ENCODE measurements at regions not wholly inside any gene's neighbourhood (a gene's known extent, or its start where the extent isn't known, plus 50 kb on each side); places are given as distances from the start of the nearest gene placed in this dataset.
A peak's percentile ranks its signal among the peaks of the same experiment; 100 is the strongest.

DNA sequence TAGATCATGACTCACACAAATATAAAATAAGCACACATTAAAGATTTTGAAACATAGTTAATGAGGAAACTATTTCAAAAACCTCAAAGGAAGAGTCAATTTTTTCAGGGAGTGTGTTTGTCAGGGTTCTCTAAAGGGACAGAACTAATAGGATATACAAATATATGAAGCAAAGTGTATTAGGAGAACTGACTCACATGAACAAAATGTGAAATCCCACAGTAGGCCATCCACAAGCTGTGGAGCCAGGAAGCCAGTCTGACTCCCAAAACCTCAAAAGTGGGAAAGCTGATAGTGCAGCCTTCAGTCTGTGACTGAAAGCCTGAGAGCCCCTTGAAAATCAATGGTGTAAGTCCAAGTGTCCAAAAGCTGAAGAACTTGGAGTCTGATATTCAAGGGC, 898.0 kb upstream of the EYS start:
- TF ChIP-seq, protein P1, sequence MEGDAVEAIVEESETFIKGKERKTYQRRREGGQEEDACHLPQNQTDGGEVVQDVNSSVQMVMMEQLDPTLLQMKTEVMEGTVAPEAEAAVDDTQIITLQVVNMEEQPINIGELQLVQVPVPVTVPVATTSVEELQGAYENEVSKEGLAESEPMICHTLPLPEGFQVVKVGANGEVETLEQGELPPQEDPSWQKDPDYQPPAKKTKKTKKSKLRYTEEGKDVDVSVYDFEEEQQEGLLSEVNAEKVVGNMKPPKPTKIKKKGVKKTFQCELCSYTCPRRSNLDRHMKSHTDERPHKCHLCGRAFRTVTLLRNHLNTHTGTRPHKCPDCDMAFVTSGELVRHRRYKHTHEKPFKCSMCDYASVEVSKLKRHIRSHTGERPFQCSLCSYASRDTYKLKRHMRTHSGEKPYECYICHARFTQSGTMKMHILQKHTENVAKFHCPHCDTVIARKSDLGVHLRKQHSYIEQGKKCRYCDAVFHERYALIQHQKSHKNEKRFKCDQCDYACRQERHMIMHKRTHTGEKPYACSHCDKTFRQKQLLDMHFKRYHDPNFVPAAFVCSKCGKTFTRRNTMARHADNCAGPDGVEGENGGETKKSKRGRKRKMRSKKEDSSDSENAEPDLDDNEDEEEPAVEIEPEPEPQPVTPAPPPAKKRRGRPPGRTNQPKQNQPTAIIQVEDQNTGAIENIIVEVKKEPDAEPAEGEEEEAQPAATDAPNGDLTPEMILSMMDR (IDR thresholded peaks at IDR 0.05; ENCODE audit: insufficient read depth, low read depth, low read length, missing control alignments): no peak
- no peak overlapping the region for H3K4me3 ChIP-seq (ENCODE audit: low read length)
- DNase-seq (ENCODE audit: low read depth): no peak

DNA sequence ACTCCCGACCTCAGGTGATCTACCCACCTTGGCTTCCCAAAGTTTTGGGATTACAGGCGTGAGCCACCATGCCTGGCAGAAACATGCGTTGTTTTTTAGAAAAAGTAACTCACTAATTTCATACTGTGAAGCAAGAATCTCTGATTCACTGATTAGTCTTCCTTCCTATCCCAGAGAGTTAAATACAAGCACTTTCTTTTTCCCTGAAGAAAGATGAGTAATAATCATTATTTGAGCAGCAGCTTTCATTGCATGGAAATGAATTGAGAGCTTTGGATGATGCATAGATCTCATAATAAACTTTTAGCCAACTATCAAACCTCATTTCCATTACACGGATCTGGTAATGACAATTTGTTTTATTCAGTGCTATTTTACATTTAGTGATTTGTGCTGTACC, 892.5 kb upstream of the EYS start:
- no peak overlapping the region for H3K4me3 ChIP-seq (ENCODE audit: low read length)
- TF ChIP-seq, protein P1 (IDR thresholded peaks at IDR 0.05; ENCODE audit: insufficient read depth, low read depth, low read length, missing control alignments): no peak
- peak; percentile 1 for DNase-seq (ENCODE audit: low read depth)

DNA sequence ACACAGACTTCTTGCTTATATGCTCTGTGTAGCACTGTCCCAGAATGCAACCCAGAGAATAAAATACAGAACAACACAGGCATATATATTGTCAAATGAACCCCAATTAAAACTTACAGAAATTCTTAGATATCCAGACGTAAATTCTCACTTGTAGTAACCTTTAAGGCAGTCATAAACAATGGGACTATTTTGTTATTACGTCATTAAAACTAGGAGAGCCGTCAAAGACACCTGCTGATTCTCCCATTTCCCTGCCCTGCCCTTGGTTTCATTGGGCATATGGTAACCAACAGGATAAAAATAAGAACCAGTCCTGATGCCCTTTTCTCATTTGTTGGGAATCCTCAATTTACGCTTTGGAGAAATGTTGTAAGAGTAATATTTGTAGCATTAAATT, 871.3 kb upstream of the EYS start:
- DNase-seq (ENCODE audit: low read depth): no peak
- TF ChIP-seq, protein P1 (IDR thresholded peaks at IDR 0.05; ENCODE audit: insufficient read depth, low read depth, low read length, missing control alignments): no peak
- H3K4me3 ChIP-seq (ENCODE audit: low read length): no peak overlapping the region

DNA sequence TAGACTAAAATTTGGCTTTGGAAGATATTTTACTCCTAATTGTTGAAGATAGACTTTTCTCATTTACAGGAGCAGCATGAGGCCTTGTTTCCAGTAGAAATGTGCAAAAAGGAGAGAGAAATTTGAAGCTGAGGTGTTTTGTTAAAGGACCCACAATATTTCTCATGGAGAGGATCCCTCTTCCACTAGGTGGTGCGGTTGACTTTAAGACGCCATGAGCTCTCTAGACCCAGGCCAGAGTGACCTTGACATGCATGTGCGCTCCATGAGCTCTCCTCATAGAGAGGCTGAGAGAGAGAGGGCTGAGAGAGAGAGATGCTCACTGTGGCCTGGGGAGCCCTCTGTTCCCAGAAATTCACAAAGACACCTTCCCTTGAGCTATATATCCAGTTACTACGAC, 861.2 kb upstream of the EYS start:
- no peak overlapping the region for H3K4me3 ChIP-seq (ENCODE audit: low read length)
- TF ChIP-seq, protein P1 (IDR thresholded peaks at IDR 0.05; ENCODE audit: insufficient read depth, low read depth, low read length, missing control alignments): no peak
- DNase-seq (ENCODE audit: low read depth): no peak

DNA sequence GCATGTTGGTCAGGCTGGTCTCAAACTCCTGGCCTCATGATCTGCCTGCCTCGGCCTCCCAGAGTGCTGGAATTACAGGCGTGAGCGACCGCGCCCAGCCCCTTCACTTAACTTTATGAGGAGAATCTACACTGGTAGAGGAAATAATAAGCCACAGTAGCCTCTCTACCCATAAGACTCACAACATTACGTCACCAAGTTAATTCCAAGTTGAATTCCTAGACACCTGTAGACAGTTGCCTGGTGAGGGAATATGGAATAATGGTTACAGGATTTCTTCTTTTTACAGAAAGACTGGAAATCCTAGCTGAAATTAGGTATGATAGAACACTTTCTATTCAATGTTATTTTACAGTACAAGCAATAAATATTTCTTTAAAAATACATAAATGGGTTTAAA, 854.5 kb upstream of the EYS start:
- TF ChIP-seq, protein P1 (IDR thresholded peaks at IDR 0.05; ENCODE audit: insufficient read depth, low read depth, low read length, missing control alignments): no peak
- DNase-seq (ENCODE audit: low read depth): no peak
- no peak overlapping the region for H3K4me3 ChIP-seq (ENCODE audit: low read length)

DNA sequence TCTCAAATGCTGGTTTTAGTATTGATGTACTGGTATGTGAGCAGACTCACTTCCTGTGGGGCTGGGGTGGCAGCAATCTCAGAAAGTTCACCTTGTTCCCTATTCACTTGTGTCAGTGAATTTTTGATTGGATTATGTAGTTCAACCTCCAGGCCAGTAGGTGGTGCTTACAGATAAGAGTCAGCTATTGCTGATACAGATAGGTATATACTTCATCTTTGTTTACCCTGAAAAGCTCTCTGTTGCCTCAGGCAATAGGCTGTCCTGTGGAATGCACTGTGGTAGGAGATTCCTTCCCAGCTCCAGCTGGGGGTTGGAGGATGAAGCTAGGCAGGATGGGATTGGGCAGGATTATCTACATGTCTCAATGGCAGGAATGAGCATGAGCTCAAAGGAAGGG, 851.2 kb upstream of the EYS start:
- no peak for DNase-seq (ENCODE audit: low read depth)
- TF ChIP-seq, protein P1 (IDR thresholded peaks at IDR 0.05; ENCODE audit: insufficient read depth, low read depth, low read length, missing control alignments): peak; percentile 12
- no peak overlapping the region for H3K4me3 ChIP-seq (ENCODE audit: low read length)

DNA sequence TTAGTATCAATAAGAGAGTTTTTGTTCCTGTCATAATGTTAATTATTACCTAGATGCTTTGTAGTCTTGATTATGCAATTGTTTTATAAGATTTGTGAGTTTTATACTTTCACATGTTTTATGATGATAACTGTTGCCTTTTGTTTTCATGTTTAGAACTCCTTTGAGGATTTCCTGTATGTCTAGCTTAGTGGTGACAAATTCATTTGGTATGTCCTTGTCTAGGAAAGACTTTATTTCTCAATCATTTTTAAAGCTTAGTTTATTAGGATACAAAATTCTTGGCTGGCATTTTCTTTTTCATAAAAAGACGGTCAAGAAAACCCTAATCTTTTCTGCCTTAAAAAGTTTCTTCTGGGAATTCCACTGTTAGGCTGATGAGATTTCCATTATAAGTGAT, 849.9 kb upstream of the EYS start:
- no peak for DNase-seq (ENCODE audit: low read depth)
- TF ChIP-seq, protein P1 (IDR thresholded peaks at IDR 0.05; ENCODE audit: insufficient read depth, low read depth, low read length, missing control alignments): no peak
- no peak overlapping the region for H3K4me3 ChIP-seq (ENCODE audit: low read length)
